Thoracic aorta (tissue), 2 donors: ENCODE measurements at regions not wholly inside any gene's neighbourhood (a gene's known extent, or its start where the extent isn't known, plus 50 kb on each side); places are given as distances from the start of the nearest gene placed in this dataset.

Experiments used
- ATAC-seq: fragments of 150-250 bp; one replicate; pipeline ENCODE4 v1.8.0; 2017; ENCODE audit warnings: low read depth; ENCODE audit not compliant: insufficient number of reproducible peaks, low FRiP score
- DNase-seq: peaks from one replicate; pipeline ENCODE4 v3.0.0-alpha.2; 2020; ENCODE audit warnings: low spot score
- H3K27ac ChIP-seq, 2 donors: fragments of 200-600 bp; sonication (generic); 1 replicate in 1 of 2; 2 replicates in 1 of 2; pipeline ENCODE4 v1.5.1; 2016; ENCODE audit warnings: mild to moderate bottlenecking in 2 of 2, moderate library complexity in 2 of 2
- H3K27me3 ChIP-seq: fragments of 200-600 bp; sonication (generic); replicated peaks from 2 replicates; pipeline ENCODE4 v1.6.0; 2016; ENCODE audit warnings: mild to moderate bottlenecking; ENCODE audit not compliant: insufficient read depth
- H3K36me3 ChIP-seq: fragments of 200-600 bp; sonication (generic); one replicate; pipeline ENCODE4 v1.5.1; 2016
- H3K4me1 ChIP-seq, 2 donors: fragments of 200-600 bp; sonication (generic); 1 replicate in 1 of 2; 2 replicates in 1 of 2; pipeline versions ENCODE4 v1.5.1 to v1.6.0; 2016; ENCODE audit warnings: low read depth in 2 of 2, mild to moderate bottlenecking in 1 of 2; ENCODE audit not compliant: control insufficient read depth in 1 of 2
- H3K4me3 ChIP-seq: fragments of 200-600 bp; sonication (generic); 2 replicates; pipeline ENCODE4 v1.5.1; 2016; ENCODE audit warnings: mild to moderate bottlenecking
- H3K9me3 ChIP-seq: fragments of 200-600 bp; sonication (generic); 2 replicates; pipeline ENCODE4 v1.5.1; 2016
- TF ChIP-seq, protein P1 (sequence below): fragments of 200-600 bp; sonication (generic); IDR thresholded peaks from one replicate; pipeline ENCODE4 v1.5.1; 2019; ENCODE audit warnings: antibody characterized with exemption

DNA sequence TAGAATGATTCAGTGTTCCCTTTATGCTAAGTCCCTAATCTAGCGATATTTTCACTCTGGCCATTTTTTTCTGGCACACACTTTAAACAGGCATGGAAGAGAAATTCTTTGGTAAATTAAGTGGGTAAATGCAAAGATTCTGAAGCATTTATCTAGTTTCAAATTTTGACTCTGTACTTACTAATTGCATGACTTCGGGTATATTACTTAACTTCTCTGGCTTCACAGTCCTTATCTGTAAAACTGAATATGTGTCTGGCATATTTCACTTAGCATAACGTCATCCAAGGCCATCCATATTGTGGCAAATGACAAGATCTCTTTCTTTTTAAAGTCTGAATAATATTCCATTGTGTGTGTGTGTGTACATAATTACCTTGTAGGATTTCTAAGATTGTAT is 114.5 kb downstream of the MBL2 start:
- H3K27me3 ChIP-seq: no peaks in the 10 kb centered on the region

DNA sequence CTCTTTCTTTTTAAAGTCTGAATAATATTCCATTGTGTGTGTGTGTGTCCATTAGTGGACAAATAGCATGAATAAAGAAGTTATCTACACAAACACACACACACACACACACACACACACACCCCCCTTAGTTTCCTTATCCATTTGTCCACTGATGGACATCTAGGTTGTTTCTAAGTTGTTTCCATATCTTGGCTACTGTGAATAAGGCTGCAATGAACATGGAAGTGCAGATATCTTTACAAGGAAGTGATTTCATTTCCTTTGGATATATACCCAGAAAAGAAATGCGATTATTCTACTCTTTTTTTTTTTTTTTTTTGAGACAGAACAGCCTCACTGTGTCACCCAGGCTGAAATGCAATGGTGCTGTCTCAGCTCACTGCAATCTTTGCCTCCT is 113.5 kb downstream of the MBL2 start:
- DNase-seq (no peak), ATAC-seq (no peak)
- Histone ChIP-seq H3K27ac (no peak overlapping the region), H3K27me3 (no peaks in the 10 kb centered on the region), H3K4me3 (no peak overlapping the region), H3K9me3 (no peaks in the 10 kb centered on the region), H3K36me3 (no peaks in the 10 kb centered on the region), H3K4me1 (no peaks in the 10 kb centered on the region)
- TF ChIP-seq, protein P1, sequence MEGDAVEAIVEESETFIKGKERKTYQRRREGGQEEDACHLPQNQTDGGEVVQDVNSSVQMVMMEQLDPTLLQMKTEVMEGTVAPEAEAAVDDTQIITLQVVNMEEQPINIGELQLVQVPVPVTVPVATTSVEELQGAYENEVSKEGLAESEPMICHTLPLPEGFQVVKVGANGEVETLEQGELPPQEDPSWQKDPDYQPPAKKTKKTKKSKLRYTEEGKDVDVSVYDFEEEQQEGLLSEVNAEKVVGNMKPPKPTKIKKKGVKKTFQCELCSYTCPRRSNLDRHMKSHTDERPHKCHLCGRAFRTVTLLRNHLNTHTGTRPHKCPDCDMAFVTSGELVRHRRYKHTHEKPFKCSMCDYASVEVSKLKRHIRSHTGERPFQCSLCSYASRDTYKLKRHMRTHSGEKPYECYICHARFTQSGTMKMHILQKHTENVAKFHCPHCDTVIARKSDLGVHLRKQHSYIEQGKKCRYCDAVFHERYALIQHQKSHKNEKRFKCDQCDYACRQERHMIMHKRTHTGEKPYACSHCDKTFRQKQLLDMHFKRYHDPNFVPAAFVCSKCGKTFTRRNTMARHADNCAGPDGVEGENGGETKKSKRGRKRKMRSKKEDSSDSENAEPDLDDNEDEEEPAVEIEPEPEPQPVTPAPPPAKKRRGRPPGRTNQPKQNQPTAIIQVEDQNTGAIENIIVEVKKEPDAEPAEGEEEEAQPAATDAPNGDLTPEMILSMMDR: no peak

More for the DNA sequence above, 114.5 kb downstream of the MBL2 start:
- H3K9me3 ChIP-seq: no peaks in the 10 kb centered on the region
- ATAC-seq (no peak), DNase-seq (no peak)
- TF ChIP-seq, protein P1: no peak
- H3K36me3 ChIP-seq: no peaks in the 10 kb centered on the region
- no peak overlapping the region for H3K27ac ChIP-seq
- H3K4me1 ChIP-seq: peaks cover 0 to 4% of the 10 kb centered on the region in 2 donors
- no peak overlapping the region for H3K4me3 ChIP-seq

DNA sequence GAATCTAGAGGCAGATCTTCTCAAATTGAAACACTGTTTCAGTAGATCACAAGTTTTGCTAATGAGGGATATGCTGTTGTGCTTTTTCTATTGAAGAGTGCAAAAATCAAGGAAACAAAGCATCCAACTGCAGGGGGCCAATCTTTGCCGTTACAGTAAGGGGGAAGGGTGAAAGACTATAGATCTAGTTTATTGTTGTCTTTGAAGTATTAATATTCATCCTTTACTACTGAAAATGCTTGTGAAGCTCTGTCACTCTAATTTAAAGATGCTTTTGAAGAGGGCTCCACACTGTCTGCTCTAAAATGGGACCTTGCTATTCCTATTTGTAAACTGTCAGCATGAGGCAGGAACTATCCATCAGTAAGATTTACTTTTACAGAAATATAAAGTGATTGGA is 110.3 kb downstream of the MBL2 start:
- peaks cover 6% of the 10 kb centered on the region for H3K9me3 ChIP-seq
- TF ChIP-seq, protein P1: no peak
- H3K4me3 ChIP-seq: no peak overlapping the region
- H3K36me3 ChIP-seq: no peaks in the 10 kb centered on the region
- DNase-seq (no peak), ATAC-seq (no peak)
- no peaks in the 10 kb centered on the region for H3K4me1 ChIP-seq
- no peaks in the 10 kb centered on the region for H3K27me3 ChIP-seq
- H3K27ac ChIP-seq: no peak overlapping the region

DNA sequence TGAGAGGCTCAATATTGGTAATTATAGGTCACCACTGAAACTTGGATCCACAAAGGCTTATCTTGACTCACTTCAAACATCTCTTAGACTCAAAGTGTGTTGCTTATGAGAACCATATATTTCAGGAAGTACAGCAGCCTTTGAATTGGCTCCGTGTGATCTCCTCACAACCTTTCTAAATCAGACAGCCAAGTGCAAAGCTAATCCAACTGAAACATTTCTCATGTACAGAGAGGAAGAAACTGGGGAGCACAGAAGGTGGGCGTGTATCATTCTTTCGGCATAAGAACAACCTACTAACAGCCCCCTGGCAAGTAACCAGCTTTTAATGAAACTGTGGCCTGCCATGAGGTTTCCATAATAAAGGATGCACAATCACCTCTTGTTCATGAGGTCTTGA is 109.4 kb downstream of the MBL2 start:
- Histone ChIP-seq H3K27ac (no peak overlapping the region), H3K9me3 (peaks cover 7% of the 10 kb centered on the region), H3K27me3 (no peaks in the 10 kb centered on the region), H3K36me3 (no peaks in the 10 kb centered on the region), H3K4me3 (no peak overlapping the region), H3K4me1 (no peaks in the 10 kb centered on the region)
- ATAC-seq (no peak), DNase-seq (no peak)
- TF ChIP-seq, protein P1: no peak

DNA sequence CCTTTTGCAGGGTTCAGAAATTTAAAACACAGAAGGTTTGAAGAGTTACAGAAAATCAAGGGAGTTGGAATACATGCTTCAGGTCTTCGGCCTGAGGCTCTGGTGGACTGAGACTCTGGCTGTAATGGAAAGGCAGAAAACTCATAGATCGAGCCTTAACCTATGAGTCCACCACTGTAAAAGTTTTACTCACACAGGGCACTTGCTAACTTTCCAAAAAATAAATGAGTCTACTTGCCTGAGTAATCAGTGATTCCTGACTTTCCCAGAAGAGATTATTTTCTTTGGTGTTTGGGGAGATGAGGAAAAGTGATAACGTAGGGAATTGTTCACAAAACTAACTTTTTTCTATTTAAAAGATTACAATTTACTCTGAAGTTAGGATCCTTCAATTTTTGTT is 108.0 kb downstream of the MBL2 start:
- H3K9me3 ChIP-seq: peaks cover 7% of the 10 kb centered on the region
- H3K27ac ChIP-seq: no peak overlapping the region
- H3K36me3 ChIP-seq: no peaks in the 10 kb centered on the region
- TF ChIP-seq, protein P1: no peak
- no peaks in the 10 kb centered on the region for H3K4me1 ChIP-seq
- no peak for DNase-seq
- H3K4me3 ChIP-seq: no peak overlapping the region
- no peaks in the 10 kb centered on the region for H3K27me3 ChIP-seq
- no peak for ATAC-seq
